ENCODE measurements at regions not wholly inside any gene's neighbourhood (a gene's known extent, or its start where the extent isn't known, plus 50 kb on each side); places are given as distances from the start of the nearest gene placed in this dataset.
"Not testable (repeated sequence)": the region's sequence is repeated elsewhere in the genome, so short reads cannot be mapped to it uniquely, and the experiment has no call there.

DNA sequence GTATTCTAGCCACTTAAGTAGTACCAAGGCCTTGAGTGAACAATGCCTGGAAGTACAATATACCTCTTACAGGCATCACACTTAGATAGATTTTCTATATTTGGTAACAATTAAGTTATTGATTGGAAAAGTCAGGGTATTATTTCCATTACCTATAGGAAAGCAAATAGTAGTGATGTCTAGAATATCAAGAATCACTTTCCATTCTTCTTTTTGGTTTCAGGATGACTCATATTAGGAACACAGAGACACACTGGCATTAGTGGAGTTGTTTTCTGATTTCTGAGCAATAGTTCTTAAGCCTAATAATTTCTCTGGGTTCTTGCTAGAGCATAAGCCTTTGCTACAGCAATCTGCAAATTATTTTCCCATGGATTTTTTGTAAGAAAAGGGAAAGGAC, 1640.0 kb upstream of the SEL1L start:
- H3K4me1 Mint-ChIP-seq, result no peaks in the 10 kb centered on the region
- ATAC-seq, result no peak
- H3K36me3 Mint-ChIP-seq, result no peaks in the 10 kb centered on the region
- H3K4me3 Mint-ChIP-seq, result no peak overlapping the region
- H3K9me3 Mint-ChIP-seq, result peaks cover 6% of the 10 kb centered on the region
- H3K27me3 Mint-ChIP-seq, result no peaks in the 10 kb centered on the region
- no peak overlapping the region for H3K27ac Mint-ChIP-seq

DNA sequence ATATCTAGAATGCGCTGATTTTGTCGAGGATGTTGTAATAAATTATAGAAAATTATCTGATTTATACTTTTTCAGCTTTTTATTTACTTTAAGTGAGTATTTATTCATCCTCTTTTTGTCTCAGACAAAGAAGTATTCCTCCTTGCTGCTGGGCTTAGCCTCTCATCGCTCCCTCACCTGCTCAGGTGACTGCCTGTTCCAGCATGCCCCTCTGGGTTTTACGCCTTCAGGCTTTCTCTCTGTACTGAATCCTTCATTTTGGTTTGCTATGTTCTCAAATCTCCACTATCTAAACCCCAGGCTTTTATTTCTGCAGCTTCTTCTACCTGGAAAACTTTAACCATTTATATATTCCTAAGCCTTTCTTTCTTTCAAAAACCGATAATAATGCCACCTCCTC, 1650.9 kb upstream of the SEL1L start:
- Mint-ChIP-seq H3K9me3 (peaks cover 3% of the 10 kb centered on the region), H3K4me3 (no peak overlapping the region), H3K4me1 (no peaks in the 10 kb centered on the region), H3K27ac (no peak overlapping the region), H3K36me3 (no peaks in the 10 kb centered on the region), H3K27me3 (no peaks in the 10 kb centered on the region)
- ATAC-seq, result no peak

DNA sequence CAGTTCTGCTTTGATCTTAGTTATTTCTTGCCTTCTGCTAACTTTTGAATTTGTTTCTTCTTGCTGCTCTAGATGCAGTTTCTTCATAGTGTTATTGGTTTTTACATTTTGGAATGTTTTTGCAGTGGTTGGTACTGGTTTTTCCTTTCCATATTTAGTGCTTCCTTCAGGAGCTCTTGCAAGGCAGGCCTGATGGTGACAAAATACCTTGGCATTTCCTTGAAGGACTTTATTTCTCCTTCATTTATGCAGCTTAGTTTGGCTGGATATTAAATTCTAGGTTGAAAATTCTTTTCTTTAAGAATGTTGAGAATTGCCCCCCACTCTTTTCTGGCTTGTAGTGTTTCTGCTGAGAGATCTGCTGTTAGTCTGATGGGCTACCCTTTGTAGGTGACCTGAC, 1654.7 kb upstream of the SEL1L start:
- ATAC-seq, H3K27me3 Mint-ChIP-seq, H3K27ac Mint-ChIP-seq, H3K9me3 Mint-ChIP-seq, H3K36me3 Mint-ChIP-seq, H3K4me3 Mint-ChIP-seq, H3K4me1 Mint-ChIP-seq: not testable (repeated sequence)

DNA sequence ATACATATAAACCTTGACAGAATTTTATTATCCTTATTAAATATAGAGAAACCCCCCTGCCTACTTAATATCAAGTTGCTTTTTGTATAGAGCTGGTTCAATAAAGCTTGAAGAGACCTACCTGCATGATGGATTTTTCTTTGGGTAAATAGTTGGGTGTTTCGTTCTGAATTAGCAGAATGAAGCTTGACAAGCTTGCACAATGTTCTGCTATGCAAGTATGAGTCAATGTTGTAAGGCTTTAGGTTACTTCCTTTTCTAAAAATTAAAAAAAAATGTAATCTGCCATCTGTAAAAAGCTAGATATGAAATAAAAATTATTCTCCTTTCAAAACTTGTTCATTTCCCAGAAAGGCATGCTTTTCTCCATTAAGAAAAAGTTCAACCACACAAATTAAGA, 1662.6 kb upstream of the SEL1L start:
- no peaks in the 10 kb centered on the region for H3K27me3 Mint-ChIP-seq
- H3K9me3 Mint-ChIP-seq, result peaks cover 18% of the 10 kb centered on the region
- no peak overlapping the region for H3K4me3 Mint-ChIP-seq
- H3K27ac Mint-ChIP-seq, result no peak overlapping the region
- ATAC-seq, result no peak
- no peaks in the 10 kb centered on the region for H3K36me3 Mint-ChIP-seq
- no peaks in the 10 kb centered on the region for H3K4me1 Mint-ChIP-seq

DNA sequence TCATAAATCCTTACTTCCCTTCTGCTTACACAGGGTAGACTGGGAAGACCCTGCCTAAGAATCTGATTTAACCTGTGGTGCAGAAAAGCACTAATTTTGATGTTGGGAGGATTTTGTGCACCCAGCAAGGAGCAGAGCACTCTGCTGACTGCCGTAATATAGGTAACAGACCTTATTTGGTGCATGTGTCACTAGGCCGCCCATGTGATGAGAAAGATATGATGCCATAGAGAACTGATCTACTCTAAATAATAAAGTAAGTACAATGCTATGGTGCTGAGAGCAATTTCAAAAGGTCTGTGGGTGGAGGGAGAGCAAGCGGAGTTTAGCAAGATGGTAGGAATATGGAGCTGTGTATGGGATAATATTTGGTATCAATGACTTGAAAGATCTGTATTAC, 1663.6 kb upstream of the SEL1L start:
- Mint-ChIP-seq H3K27ac (no peak overlapping the region), H3K9me3 (peaks cover 13% of the 10 kb centered on the region), H3K27me3 (no peaks in the 10 kb centered on the region), H3K36me3 (no peaks in the 10 kb centered on the region), H3K4me1 (no peaks in the 10 kb centered on the region), H3K4me3 (no peak overlapping the region)
- no peak for ATAC-seq

DNA sequence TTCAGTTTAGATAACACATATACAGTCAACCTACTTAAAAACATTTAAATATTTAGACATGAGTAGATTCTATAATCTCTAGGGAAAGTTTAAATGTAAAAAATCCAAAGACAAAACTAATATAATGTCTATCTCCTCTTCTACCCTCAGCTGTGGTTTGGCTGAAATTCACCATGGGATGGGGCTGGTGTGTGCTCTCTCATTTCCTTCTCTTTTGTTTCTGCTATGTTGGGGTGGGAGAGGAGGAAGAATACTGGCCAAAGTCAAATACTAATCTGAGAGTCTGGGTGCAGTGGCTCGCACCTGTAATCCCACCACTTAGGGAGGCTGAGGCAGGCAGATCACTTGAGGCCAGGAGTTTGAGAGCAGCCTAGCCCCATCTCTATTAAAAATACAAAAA, 1673.9 kb upstream of the SEL1L start:
- no peak for ATAC-seq
- Mint-ChIP-seq H3K9me3 (no peaks in the 10 kb centered on the region), H3K4me3 (no peak overlapping the region), H3K27me3 (no peaks in the 10 kb centered on the region), H3K36me3 (no peaks in the 10 kb centered on the region), H3K4me1 (no peaks in the 10 kb centered on the region), H3K27ac (no peak overlapping the region)

DNA sequence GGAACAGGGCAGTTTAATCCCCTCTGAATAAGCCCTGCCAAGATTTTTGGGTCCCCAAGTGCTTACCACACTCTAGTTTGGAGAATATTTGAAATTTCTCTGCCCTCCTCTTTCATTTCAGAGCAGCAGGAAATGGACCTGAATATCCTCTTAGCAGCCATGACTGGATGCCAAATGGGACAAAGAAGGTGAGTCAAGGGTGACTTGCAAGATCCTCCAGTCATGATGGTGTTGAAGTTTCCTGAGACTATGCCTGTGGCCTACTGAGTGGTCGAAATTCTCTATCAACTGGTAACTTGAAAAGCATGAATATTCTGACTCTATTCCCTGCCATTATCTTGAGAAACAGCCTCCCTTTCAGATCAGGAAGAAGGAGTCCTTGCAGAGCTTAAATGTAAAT, 1674.7 kb upstream of the SEL1L start:
- Mint-ChIP-seq H3K4me1 (no peaks in the 10 kb centered on the region), H3K27me3 (no peaks in the 10 kb centered on the region), H3K27ac (no peak overlapping the region), H3K4me3 (no peak overlapping the region), H3K36me3 (no peaks in the 10 kb centered on the region), H3K9me3 (no peaks in the 10 kb centered on the region)
- no peak for ATAC-seq

DNA sequence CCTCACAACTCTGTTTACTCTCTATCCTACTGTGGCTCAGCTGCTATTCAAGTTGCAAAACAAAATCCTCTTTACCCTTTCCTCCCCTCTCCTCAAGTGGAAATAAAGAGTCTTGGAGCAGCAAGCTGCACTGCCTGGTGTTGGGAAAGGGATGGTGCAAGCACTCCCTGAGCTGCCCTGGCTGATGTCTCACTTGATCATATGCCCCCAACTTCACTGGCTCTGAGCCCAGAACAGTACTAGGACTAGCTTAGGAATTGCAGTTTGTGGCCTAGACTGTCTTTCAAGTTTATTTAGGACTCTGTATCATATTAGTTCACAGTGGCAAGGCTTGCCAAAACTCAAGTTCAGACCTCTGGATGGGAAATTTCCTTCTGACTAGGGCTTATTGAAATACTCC, 1683.8 kb upstream of the SEL1L start:
- Mint-ChIP-seq H3K9me3 (peaks cover 3% of the 10 kb centered on the region), H3K27me3 (no peaks in the 10 kb centered on the region), H3K4me1 (no peaks in the 10 kb centered on the region), H3K4me3 (no peak overlapping the region), H3K36me3 (no peaks in the 10 kb centered on the region), H3K27ac (no peak overlapping the region)
- ATAC-seq, result peak; percentile 36

DNA sequence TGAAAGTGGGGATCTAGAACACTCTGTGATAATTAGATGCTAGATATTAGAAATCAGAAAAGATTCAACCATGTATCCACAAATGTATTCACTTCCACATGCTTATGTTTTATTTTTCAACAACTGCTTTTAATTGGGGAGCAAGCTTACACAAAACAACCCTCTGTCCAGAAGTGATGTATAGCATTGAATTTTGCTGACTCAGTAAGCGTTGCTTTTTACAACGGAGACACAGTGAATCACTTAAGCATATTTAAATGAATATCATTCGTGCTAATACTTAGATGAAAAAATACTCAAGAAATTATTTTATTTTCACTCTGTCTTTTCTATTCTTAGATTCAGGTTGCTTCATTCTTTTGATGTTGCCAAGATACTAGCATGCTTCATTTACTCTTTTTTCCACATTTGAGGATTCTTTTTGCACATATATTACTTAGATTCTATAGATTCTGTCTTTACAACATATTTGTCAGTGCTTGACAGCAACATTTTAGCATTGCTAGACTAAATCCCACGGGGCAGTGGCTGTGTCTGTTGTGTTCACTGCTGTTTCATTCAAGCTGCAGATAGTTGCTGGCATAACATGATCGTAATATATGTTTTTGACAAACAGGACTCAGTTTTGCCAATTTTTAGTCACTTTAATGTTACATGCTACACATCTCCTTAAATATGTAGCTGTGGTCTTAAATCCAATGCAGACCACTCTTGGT, 1714.4 kb upstream of the SEL1L start:
- H3K27ac Mint-ChIP-seq, result no peak overlapping the region
- H3K27me3 Mint-ChIP-seq, result no peaks in the 10 kb centered on the region
- peaks cover 6% of the 10 kb centered on the region for H3K9me3 Mint-ChIP-seq
- no peak overlapping the region for H3K4me3 Mint-ChIP-seq
- no peaks in the 10 kb centered on the region for H3K36me3 Mint-ChIP-seq
- H3K4me1 Mint-ChIP-seq, result no peaks in the 10 kb centered on the region
- no peak for ATAC-seq

DNA sequence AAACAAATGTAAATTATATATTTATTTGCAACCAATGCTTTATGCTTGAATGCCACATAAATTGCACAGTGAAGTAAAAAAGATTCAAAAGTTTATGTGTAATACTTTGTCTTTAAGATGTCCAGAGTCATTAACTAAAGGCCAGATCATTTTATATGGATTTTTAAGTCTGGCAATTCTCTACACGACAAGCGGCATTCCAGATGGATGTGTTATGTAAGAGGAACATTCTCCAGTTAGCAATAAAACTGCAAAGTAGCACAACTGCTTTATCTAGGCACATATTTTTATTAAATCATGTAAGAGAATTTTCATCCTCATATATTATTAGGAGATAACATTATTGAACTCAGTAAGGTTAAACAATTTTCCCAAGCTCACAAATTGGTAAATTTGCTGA, 1717.7 kb upstream of the SEL1L start:
- Mint-ChIP-seq H3K4me1 (no peaks in the 10 kb centered on the region), H3K9me3 (peaks cover 3% of the 10 kb centered on the region), H3K27ac (no peak overlapping the region), H3K4me3 (no peak overlapping the region), H3K36me3 (no peaks in the 10 kb centered on the region), H3K27me3 (no peaks in the 10 kb centered on the region)
- no peak for ATAC-seq

DNA sequence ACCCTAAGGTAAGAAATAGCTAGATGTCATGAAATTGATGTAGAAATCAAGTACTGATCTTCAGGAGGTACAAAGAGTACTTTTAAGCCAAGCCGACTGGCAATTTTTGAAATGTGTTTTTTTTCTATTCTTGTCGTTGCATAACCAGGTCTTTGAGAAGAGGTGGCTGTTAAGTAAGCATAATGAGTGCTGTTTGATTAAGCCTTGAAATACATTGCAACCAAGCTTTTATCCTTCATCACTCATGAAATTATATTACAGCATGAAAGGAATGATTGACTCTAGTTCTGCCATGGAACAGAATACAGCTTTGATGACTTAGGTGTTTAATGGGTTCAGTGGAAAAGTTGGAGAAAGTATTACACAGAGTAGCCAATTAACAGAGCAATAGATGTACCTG, 1720.2 kb upstream of the SEL1L start:
- no peak for ATAC-seq
- no peak overlapping the region for H3K4me3 Mint-ChIP-seq
- H3K9me3 Mint-ChIP-seq, result peaks cover 3% of the 10 kb centered on the region
- H3K4me1 Mint-ChIP-seq, result no peaks in the 10 kb centered on the region
- no peaks in the 10 kb centered on the region for H3K36me3 Mint-ChIP-seq
- no peak overlapping the region for H3K27ac Mint-ChIP-seq
- H3K27me3 Mint-ChIP-seq, result no peaks in the 10 kb centered on the region

DNA sequence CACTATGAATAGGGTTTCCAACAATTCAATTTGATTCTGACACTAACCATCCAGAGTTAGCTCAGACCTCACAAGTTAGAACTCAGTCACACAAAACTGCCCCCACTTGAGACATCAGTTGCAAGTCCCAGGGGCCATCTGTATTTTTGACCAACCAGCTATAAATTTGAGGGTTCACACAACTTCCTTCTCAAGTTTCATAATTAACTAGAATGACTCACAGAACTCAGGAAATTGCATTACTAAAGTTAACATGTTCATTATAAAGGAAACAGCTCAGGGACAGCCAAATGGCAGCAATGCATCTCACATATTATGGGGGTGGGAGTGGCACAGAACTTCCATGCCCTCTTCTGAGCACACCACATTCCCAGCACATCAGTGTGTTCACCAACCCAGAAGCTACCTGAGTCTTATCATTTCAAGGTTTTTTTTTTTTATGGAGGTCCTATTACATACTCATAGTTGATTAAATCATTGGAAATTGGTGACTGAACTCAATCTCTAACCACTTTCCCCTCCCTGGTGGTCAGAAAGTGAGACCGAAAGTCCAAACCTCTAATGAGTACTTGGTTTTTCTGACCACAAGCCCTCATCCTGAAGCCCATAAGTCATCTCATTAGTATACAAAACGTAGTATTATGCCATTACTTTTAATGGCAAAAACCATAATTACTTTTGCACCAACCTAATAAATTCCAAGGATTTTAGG, 1721.5 kb upstream of the SEL1L start:
- Mint-ChIP-seq H3K4me3 (no peak overlapping the region), H3K4me1 (no peaks in the 10 kb centered on the region), H3K9me3 (peaks cover 3% of the 10 kb centered on the region), H3K27ac (no peak overlapping the region), H3K27me3 (no peaks in the 10 kb centered on the region), H3K36me3 (no peaks in the 10 kb centered on the region)
- ATAC-seq, result no peak

DNA sequence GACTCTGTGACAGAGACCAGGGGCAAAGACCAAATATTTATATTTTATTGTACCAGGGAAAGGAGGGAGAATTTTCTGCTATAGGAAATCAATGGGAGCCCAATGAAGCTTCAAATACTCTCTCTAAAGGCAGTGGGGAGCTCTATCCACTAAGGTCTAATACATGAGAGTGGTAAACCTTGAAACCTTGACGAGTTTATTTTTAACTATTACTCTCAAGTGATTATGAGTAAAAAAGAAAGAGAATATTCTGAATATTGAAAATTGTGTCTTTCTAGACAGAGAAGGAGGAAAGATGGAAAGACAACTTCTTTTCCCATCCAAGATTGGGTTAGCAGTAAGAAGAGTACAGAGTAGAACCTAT, 1722.1 kb upstream of the SEL1L start:
- no peaks in the 10 kb centered on the region for H3K27me3 Mint-ChIP-seq
- no peak overlapping the region for H3K27ac Mint-ChIP-seq
- no peaks in the 10 kb centered on the region for H3K4me1 Mint-ChIP-seq
- ATAC-seq, result no peak
- no peak overlapping the region for H3K4me3 Mint-ChIP-seq
- H3K9me3 Mint-ChIP-seq, result peaks cover 3% of the 10 kb centered on the region
- no peaks in the 10 kb centered on the region for H3K36me3 Mint-ChIP-seq

DNA sequence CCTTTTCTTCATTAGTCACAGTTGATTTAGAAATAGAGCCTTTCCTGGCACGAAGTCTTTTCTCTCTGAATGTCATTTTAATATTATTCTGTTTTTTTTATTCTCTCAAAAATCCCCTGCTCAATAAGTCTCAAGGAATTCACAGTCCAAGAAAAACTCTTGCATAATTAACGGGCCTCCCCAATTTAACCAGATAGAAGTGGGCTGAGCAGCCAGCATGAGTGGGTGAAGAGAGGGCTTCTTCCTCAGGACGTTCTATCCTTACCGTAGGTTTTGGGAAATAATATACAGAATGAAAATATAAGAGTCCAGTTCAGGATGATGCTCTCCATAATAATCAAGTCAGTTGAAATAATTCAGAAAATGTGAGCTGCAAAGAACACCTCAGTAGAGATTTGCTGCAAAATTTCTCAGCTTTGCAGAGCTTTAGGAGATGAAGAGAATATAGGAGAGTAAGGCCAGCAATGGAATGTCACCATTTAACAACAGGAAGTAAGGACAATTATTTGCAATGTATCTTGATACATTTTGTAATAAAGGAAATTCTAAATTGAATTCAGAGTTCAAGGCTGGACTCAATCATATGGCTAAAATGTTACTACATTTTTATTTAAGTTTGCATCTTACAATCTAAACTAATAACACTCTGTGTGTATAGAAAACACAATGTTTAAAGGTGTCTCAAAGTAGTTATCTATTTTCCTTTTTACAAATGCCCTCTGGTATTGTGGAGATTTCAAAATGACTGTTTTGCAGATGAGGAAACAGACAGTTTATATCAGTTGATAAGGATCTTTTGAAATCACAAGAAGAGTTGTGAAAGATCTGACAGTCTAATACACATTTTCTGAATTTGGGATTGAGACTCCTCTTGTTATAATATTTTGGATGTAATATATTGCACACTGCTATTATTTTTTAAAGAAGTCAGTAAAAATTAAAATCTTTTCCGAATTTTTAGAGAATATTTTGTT, 1724.1 kb upstream of the SEL1L start:
- no peak overlapping the region for H3K27ac Mint-ChIP-seq
- H3K9me3 Mint-ChIP-seq, result peaks cover 3% of the 10 kb centered on the region

DNA sequence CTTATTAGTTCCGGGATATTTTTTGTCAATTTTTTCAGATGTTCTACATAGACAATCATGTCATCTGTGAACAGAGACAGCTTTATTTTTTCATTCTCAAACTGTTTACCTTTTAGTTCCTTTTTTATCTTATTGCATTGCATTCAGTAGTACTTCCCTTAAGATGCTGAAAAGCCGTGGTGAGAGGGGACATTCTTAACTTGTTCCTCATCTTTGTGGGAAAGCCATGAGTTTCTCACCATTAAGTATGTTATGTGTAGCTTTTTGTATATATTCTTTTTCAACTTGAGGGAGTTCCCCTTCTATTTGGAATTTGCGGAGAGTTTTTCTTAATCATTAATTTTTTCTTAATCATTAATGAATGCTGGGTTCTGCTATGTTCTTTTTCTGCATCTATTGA, 1727.1 kb upstream of the SEL1L start:
- no peak overlapping the region for H3K4me3 Mint-ChIP-seq
- no peak for ATAC-seq
- no peaks in the 10 kb centered on the region for H3K36me3 Mint-ChIP-seq
- no peak overlapping the region for H3K27ac Mint-ChIP-seq
- no peaks in the 10 kb centered on the region for H3K4me1 Mint-ChIP-seq
- peaks cover 2% of the 10 kb centered on the region for H3K9me3 Mint-ChIP-seq
- no peaks in the 10 kb centered on the region for H3K27me3 Mint-ChIP-seq

More for the DNA sequence above, 1724.1 kb upstream of the SEL1L start:
- Mint-ChIP-seq H3K4me3 (no peak overlapping the region), H3K27me3 (no peaks in the 10 kb centered on the region), H3K36me3 (no peaks in the 10 kb centered on the region), H3K4me1 (no peaks in the 10 kb centered on the region)
- no peak for ATAC-seq

All from stimulated activated memory B cell treated with anti-CD40 and anti-IgM and Interleukin-4, amounts not matched to agents 10 μg/mL and 1 μg/mL and 100 μg/mL, for 72 hours (primary cell).